LNCAP (cell line): ENCODE measurements at regions not wholly inside any gene's neighbourhood (a gene's known extent, or its start where the extent isn't known, plus 50 kb on each side); places are given as distances from the start of the nearest gene placed in this dataset.

Experiments
- TF ChIP-seq, protein P1 (sequence below): fragments of 450-650 bp; IDR thresholded peaks from 2 replicates; pipeline ENCODE4 v1.5.1; 2017; ENCODE audit warnings: mild to moderate bottlenecking

DNA sequence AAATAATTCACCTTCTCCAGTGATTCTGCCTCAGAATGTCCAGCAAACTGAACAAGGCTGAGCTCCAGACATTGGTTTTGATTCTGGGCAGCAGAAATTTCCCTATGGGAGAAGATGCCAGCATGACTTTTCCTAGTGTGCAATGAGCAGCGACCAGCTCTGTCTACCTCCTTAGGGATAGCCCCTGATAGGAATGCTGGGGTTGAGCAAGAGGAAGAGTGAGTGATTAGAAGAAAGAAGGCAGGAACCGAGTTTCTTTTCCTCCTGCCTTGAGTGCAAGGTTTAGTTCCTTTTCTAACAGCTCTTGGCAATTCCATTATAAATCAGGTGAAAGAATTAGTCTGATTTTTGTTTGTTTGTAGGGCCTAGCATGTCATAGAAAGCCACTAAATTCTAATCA is 379.0 kb downstream of the DAD1 start:
- TF ChIP-seq, protein P1, sequence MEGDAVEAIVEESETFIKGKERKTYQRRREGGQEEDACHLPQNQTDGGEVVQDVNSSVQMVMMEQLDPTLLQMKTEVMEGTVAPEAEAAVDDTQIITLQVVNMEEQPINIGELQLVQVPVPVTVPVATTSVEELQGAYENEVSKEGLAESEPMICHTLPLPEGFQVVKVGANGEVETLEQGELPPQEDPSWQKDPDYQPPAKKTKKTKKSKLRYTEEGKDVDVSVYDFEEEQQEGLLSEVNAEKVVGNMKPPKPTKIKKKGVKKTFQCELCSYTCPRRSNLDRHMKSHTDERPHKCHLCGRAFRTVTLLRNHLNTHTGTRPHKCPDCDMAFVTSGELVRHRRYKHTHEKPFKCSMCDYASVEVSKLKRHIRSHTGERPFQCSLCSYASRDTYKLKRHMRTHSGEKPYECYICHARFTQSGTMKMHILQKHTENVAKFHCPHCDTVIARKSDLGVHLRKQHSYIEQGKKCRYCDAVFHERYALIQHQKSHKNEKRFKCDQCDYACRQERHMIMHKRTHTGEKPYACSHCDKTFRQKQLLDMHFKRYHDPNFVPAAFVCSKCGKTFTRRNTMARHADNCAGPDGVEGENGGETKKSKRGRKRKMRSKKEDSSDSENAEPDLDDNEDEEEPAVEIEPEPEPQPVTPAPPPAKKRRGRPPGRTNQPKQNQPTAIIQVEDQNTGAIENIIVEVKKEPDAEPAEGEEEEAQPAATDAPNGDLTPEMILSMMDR: no peak

DNA sequence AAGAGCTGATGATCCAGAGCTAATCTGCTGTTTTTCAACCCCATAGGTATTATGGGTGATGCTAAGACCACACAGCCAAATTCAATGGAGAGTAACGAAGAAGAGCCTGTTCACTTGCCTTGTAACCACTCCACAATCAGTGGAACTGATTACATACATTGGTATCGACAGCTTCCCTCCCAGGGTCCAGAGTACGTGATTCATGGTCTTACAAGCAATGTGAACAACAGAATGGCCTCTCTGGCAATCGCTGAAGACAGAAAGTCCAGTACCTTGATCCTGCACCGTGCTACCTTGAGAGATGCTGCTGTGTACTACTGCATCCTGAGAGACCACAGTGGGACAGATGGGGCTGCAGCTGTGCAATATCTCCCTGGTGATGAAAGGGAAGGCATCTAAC is 386.0 kb downstream of the DAD1 start:
- TF ChIP-seq, protein P1: no peak

DNA sequence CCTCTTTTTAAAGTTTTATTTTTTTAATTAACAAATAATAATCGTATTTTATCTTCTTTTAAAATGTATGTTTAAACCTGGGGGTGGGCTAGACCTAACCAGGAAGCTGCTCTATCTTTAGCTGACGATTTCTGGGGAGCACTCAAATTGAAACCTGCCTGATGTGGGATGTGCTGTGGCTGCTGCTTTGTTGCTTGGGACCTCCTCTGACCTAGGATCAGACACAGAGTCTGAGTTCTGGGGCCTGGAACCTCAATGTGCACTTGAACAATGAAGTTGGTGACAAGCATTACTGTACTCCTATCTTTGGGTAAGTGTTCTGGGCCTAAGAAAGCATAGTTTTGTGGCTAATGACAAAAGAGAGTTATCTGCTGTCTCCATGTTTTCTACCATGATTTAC is 386.7 kb downstream of the DAD1 start:
- TF ChIP-seq, protein P1: no peak

DNA sequence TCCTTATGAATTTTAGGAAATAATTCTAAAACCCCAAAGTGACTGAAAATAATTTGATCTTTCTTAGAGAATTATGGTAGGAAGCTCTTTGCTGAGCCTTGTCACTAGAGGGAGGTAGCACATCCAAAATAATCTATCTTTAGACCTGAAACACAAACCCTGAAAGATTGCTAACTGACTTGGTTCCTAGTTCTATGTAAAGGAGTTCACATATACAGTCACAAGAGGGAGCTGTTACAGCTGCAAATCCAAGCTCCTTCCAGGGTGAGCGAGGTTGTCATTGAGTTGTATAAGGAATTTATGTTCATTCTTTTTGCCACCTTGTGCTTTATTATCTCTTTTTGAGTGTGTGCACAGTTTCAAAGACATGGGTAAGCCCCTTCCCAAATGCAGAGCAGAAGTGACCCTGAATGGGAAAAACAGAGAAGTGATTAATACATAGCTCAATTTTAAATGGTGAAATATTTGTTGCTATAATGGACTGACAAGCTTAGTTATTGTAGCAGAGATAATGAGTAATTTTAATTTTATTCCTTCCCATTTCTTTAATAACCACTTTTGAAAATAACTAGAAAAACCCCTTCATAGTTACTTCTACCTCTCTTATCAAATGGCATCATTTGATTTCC is 387.9 kb downstream of the DAD1 start:
- TF ChIP-seq, protein P1: peak; percentile 88

DNA sequence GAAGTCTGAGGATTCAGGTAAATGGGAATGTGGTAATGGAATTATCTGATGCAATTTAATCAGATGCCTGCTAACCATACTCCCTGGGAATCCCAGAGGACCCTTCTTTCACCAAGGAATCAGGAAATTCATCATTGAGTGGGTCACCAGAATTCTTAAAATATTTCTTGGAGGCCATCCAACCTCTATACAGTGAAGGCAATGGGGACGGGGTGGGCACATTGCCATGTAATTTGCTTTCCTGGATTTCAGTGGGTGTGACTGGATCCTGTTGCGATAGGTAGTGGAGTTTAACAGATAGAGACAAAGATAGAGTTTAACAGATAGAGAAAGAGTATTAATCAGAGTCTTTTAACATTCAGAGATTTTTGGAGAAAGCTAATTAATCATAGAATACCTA is 394.4 kb downstream of the DAD1 start:
- TF ChIP-seq, protein P1: no peak

DNA sequence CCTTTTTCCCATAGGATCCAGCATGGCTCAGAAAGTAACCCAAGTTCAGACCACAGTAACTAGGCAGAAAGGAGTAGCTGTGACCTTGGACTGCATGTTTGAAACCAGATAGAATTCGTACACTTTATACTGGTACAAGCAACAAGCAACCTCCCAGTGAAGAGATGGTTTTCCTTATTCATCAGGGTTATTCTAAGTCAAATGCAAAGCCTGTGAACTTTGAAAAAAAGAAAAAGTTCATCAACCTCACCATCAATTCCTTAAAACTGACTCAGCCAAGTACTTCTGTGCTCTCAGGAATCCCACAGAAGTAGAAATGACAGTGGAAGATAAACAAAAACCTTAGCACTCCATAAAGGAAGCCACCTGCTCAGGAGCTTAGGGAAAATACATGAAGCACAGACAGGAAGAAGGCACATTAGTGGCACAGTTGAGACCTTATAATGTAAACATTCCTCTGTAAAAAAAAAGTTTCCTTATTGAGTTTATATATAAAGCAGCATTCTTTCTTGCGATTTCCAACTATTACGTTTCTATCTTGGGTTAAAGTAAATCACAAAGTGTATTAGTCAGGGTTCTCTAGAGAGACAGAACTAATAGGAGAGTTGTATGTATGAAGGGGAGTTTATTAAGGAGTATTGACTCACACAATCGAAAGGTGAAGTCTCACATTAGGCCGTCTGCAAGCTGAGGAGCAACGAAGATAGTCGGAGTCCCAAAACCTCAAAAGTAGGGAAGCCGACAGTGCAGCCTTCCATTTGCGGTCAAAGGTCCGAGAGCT is 398.4 kb downstream of the DAD1 start:
- TF ChIP-seq, protein P1: no peak

DNA sequence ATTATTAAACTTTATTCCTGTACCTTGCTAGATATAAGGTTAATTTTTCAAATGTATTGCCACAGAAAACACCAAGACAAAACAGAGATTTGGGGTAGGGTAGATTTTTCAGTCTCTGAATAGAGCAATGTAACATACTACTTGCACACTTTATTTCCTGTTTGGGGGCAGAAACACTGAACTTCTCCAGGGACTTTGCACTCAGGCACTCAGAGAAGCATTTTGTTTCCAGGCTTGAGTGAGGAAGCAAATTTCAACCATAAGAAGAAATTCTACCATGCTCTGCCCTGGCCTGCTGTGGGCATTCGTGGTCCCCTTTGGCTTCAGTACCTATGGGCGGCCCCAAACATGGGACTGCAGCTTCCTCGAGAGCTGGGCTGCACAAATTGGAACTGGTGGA is 399.1 kb downstream of the DAD1 start:
- TF ChIP-seq, protein P1: no peak
